ENCODE measurements at regions not wholly inside any gene's neighbourhood (a gene's known extent, or its start where the extent isn't known, plus 50 kb on each side); places are given as distances from the start of the nearest gene placed in this dataset.

DNA sequence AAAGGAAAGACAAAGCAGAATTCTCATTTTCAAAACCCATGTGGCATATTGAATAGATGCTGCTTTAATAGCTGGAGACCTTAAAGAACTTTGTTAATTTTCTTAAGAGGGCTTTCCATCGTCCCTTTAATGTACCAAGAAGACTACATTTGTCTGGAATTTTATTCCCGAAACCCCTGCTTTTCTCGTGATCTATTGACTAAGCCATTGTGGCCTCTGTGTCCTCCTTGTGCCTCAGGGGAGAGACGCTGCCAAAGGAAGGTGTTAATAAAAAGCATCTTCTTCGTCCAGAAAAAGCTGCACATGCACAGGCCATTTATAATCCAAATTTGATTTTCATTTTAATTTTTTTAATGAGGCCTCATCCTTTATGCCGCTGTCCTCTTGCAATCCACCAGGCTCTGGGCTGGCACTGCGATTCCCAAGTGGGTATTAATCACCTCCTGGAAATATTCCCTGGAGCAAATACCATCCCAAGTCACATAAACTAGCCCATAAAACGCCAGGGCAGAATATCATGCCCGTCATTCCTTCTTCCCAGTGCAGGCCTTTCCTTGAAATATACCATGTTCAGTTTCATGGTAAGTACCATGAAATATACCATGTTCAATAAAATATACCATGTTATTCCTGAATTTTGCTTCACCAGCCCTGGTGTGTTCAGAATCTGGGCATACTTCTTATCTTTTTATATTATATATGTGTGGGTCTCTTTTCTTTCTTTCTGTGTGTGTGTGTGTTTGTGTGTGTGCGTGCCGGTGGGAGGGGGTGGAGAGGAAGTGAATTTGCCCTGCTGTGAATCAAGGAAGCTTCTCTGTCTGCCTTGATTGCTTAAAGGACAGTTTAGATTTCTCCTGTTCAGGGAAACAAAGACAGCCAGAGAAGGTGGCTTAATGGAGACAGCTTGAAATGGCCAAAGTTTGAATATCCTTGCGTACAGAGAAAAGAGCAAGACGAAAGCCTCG is 147.6 kb downstream of the PHETA1 start:
- DNase-seq: no peak

DNA sequence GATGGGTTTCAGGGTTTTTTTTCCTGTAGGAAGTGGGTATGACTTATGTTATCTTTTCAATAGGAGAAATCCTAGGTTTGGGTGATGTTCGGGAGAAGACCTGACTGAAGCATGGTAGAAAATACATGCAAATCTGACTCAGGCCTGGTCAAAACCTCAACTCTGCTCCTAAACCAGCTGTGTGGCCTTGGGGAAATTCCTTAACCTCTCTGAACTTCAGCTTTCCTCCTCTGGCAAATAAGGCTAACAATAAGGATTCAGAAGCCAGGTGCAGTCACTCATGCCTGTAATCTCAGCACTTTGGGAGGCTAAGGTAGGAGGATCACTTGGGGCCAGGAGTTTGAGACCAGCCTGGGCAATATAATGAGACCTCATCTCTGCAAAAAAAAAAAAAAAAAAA is 148.5 kb downstream of the PHETA1 start:
- no peak for DNase-seq

DNA sequence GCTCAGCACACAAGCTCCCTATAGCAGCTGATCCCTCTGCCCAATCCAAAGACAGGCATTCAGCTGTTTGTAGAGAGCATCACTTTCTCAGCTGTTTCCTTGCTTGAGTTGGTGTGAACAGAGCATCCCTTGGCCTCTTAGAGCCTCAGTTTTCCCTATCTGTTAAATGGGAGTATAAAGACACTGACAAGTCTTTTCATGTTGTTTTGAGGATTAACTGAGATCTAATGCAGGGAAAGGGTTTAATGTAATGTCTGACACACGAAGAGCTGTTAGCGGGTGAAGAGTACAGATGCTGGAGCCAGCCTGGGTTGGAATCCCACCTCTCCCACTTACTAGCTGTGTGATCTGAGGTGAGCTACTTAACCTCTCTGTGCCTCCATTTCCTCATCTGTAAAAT is 149.5 kb downstream of the PHETA1 start:
- DNase-seq: no peak

DNA sequence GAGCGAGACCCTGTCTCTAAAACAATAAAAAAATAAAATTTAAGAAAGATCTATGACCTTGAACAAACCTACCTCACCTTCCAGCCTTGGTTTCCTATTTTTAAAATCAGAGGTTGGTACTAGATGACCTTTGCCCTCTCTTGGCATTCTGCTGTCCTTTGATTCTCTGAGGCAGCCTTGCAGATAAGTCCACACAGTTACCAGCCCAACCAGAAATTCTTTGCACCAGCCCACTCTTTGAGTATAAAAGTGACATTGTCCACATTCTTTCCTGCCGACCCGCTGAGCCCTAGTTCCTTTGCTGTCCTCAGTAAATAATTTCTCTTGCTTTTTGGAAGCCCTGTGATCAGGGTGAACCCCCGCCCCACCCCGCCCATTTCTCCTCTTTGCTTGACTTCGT is 150.4 kb downstream of the PHETA1 start:
- DNase-seq: no peak

DNA sequence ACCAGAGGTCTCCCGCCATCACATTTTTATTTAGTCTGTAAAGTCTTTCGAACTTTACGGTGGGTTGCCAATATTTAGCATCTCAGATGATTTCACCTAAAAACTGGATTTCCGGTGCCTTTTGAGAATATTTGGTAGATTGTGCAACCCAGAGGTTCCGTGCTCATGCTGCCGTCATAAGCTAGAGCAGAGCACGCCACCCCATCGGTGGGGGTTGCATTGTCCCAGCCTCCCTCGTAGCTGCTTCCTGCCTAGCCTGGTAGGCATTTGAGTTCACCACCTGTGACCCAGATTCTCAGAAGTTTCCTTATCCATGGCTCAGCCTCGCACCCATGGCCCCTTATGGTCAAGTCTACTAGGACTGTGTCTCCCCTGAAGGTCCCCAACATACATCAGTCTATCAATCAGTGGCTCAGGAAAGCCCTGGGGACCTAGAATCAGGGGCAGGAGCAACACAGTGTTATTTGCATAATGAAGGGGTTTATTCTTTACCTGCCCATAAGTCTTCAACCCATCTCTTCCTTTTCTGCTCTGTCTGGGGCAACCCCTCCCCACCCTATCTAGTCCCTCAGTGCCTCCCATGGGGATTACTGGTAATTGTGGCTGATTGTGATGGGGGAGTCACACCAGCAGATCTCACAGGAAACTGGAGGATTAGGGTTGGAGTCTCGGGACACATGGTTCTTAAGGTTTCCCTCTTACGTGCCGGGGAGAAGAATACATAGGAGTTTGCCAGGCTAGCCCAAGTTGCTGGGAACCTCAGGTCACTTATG is 152.3 kb downstream of the PHETA1 start:
- DNase-seq: no peak

DNA sequence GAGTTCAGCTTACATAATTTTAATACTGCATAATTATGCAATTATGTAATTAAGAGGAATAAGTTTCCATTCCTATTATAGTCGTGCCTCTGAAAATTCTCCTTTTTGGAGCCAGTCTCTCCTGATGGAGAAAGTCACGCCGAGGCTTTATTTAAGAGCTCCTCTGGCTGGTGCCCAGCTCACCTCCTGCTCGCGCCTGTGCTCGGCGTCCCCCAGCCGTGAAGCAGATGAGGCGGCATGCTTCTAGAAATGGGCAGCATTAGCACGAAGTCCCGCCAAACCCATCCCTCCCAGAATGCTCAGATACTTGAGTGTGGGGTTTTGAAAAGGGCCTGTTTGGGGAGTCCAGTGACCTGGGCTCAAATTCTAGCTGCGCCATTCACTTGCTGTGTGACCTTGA is 153.0 kb downstream of the PHETA1 start:
- DNase-seq: no peak

DNA sequence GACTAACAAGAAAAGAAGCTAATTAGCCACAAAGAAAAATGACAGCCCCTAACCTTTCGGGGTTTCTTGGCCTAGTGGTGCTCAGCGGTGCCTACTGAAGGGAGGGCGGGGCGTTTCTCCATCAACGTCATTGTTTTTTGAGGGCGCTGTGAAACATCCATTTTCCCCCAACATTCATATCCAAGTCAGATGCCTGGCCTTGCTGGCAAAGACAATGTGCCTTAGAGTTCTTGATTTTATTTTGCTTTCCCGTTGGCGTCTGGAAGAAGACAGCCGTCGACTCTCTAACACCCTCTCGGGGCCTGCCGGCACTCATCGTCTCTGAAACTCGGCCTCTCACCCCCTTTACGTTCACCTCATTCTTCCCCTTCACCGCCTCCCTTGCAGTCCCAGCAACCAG is 154.5 kb downstream of the PHETA1 start:
- DNase-seq: no peak

DNA sequence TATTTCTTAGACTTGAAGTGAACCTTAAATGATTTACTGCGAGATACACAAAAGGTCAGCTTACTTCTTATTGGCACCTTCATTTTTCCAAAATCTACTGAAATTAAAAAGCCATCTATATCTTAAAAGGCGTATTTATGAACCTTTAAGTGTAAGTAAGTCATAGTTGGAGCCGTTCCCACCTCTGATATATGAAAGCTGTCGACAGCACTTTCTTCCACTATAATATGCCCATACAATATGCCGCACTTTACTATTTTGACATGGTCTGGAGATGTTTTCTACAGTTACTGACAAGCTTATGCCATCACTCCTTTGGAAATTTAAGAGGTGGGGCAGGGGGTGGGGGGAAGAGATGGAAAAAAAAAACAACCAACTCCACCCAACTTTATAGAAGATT is 155.3 kb downstream of the PHETA1 start:
- no peak for DNase-seq

DNA sequence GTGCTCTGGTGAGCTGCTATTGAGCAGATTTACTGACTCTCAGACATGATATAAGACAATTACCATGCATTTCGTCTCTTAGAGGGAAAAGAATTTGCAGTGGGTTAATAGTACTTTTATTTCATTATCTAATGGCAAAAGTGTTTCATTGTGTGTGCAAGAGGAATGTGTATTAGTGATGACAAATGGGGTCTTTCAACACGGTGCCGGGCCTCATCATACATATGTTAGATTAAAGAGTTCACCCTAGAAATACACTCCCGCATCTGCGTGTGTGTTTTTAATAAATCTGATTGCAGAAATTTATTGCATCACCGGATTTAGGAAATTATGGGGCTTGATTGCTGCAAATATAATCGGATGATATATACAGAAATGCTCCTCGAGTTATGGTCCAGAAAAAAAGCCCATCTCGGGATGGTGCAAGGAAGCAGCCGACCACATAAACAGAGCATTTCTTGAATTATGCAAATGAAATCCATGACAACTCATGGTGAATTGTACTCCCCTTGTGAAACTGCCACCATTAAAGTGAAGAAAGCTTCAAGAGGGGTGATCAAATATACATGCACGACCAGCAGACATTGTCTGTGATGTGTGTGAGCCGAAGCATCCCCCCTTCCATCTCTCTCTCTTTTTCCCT is 156.0 kb downstream of the PHETA1 start:
- DNase-seq: no peak

DNA sequence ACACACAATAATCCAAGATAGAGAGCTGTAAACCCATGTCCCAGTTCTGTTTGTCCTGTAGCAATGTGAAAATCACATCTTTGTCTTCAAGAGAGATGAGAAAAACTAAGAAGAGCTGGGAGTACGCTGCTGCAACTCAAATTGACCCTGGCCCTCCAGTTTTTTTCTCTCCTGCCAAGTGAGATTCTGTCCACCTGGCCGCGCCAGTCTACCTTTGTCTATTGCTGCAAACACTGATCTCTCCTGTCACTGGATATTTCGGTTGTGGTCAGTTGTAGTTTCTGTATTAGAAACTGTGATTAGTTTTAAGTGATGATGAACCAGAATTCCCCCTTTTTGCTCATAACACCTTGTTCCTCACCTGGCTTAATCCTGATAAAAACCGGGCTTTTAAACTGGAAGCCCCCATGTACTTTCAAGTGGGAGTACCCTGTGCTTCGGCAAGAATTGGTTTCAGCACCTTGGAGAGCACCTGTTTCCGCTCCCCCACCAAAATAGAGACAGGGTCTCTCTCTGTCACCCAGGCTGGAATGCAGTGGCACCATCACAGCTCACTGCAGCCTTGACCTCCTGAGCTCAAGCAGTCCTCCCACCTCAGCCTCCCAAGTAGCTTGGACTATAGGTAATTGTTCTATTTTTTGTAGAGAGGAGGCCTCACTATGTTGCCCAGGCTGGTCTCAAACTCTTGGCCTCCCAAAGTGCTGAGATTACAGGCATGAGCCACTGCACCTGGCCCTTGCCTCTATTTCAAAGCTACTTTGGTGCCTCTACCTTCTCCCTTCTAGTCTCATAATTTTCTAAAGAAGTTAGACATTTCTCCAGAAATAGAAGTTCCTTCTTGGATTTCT is 156.8 kb downstream of the PHETA1 start:
- DNase-seq: no peak

DNA sequence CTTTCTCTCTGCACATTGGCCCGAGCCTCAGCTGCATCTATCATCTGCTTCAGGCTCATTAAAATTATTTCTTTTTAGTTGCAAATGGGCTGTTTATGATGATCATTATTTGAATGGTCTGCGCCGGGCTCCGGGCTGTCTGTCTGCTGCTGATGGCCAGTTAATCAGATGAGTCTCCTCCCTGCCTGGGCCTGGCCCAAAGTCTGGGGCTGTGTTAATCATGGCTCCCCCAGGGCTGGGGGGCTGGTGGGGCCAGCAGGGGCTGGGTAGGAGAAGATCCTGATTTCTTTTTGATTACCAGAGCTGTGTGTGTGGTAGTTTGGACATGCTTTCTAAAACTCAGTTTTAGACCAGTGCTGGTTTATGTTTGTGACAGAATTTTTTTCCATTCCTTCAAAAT is 159.1 kb downstream of the PHETA1 start:
- DNase-seq: no peak

DNA sequence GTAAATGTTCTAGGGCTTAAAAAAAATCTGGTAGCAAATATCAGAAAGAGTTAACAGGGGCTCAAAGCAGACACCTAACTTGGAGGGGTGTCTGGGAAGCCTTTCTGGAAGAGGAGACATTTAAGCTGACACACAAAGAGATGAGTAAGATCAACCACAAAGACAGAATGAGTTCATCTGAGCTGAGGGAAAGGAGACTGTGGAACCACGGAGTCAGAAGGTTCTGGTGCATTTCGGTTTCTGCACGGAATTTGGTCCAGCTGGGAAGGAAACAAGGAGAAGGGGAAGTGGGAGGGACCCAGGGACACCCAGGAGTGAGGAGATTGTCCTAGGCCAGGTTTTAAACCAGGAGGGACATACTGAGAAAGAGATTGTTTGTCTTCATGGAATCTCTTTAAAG is 161.1 kb downstream of the PHETA1 start:
- no peak for DNase-seq

DNA sequence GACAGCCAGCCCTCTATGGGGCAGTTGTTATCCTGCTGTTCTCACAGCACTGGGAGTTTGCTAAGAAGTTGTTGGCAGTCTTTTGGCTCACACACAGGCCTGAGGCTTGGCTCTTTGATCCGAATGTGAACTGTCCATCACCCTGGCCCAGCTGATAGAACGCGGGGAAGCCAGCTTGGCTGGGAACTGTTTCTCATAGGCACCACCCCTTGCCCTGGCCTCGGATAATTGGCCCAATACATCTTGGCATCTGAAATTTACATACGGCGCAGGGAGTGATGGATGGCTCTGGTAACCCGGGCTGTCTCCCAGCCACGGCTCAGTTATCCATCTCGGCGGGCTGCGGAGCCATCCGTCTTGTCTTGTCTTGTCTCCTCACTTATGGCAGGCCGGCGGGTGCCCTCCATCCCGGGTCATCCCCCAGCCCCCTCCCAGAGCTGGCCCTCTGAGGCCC is 164.1 kb downstream of the PHETA1 start:
- no peak for DNase-seq

DNA sequence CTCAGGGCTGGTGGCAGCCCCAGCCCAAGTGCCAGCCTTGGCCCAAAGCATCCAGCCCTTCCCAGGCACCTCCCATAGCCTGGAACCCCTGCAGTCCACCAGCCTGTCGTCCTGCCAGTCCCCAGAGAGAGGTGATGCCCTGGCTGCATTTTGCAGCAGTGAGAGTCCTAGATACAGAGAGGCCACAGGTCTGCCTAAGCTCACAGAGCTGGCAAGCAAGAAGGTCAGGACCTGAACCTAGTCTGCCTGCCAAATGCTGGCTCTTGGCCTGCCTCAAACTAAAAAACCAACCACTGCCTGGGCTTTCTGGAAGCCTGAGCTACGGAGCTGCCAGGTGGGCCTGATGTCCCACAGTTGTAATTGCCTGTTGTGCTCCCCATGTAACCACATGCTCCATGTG is 164.9 kb downstream of the PHETA1 start:
- DNase-seq: no peak

DNA sequence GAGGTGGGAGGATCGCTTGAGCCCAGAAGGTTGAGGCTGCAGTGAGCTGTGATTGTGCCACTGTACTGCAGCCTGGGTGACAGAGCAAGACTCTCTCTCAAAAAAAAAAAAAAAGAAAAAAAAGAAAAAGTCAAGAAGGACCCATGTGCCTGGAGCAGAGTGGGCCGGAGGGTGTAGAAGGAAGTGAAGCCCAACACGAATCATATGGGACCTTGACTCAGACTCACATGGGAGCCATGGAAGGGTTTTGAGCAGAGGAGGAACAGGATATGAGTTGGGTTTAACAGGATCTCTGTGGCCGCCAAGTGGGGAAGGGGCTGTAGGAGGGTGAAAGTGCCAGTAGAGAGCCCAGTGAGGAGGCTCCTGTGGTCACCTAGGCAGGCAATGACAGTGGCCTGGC is 165.4 kb downstream of the PHETA1 start:
- DNase-seq: no peak

DNA sequence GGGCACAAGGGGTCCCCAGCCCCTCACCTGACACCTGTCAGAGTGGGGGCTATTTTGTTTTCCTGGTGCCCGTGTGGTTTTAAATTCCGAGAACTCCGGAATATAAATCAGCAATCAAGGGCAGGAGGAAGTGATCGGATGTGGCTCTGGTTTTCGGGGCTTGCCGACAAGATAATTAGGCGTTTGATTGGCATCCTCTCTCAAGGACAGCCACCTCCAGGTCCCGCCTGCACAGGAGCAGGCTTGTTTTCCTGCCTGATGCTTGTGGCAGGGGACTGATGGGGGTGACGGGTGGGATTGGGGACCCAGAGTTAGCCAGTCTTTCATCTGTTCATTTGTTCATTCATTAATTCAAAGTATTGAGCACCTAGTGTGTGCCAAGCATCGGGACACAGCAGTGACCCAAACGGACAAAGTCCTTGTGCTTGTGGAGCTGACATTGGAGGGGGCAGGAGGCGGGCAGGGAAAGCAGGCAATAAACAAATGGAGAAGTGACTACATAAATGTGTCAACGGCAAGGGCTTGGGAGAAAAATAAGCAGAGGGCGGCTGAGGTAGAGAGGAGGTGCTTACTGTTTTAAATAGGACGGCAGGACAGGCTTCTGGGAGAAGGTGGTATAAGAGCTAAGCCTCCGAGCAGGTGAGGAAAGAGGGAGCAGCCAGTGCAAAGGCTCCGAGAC is 166.5 kb downstream of the PHETA1 start:
- no peak for DNase-seq

DNA sequence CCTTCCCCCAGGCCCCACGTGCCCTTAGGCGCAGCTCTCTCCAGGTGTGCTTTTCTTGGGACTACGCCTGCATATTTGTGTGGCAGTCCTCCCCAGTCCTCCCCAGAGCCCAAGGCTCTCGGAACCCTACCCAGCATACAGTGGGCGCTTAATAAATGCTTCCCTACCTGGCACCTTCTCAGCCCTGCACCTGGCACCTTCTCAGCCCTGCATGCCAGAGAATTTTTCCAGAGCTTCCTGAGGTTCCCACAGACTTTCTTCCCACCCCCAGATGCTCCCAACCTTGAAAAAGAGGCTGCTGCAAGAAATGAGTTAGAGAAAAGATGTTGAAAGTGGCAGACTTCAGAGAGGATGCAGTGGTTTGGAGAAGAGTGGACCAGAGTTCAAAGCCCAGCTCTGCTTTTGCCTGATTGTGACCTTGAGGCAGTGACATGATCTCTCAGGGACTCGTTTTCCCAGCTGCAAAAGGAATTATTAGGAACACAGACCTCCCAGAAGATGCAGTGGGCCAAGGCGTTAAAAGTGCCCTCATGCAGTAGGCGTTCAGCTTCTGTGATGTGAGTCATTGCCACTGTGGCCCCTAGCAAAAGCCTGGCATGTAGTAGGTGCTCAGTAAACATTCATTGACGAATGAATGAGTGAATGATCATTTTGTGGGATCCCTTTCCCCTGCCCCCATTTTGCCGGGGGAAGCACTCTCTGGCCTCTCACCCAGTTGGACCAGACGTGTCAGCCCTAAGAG is 167.2 kb downstream of the PHETA1 start:
- DNase-seq: no peak

DNA sequence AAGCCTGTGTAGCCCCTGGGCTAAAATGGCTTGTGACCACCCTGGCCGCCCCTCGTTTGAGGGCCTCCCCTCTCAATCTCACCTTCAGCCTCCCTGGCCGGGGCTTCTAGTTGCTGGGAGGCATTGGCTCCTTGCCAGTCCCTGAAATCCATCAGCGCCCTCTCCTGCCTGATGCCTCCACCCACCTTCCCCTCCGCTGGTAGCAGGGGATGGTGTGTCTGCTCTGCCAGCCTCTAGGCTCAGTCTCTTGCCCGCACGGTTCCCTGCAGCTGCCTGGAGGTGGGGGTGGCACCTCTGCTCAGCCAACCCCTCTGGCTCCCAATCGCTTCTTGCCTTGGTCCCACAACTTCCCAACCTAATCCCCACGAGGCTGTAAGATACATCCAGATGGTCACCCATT is 167.9 kb downstream of the PHETA1 start:
- no peak for DNase-seq

DNA sequence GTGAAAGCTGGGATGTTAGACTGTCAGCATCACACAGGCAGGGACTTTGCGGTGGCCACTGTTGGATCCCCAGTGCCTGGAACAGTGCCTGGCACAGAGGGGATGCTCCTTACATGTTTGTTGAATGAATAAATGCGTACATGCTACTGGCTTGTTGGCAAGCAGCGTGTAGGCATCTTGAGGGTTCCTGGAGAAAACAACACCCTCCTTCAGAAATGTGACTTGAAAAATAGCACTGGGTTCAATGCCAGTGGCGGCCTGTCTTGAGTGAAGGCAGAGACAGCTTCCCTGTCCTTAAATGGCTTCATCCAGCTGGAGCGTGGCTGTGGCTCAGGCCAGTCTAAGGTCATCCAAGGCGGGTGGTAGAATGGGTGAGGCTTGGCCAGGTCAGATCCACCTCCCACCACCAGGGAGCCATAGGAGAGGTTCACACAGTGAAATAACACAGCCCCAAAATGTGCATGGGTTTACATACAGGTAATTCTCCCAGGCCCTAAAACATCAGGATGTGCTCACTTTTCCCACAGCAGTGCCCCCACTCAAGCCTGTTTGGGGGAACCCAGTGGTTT is 171.4 kb downstream of the PHETA1 start:
- no peak for DNase-seq

DNA sequence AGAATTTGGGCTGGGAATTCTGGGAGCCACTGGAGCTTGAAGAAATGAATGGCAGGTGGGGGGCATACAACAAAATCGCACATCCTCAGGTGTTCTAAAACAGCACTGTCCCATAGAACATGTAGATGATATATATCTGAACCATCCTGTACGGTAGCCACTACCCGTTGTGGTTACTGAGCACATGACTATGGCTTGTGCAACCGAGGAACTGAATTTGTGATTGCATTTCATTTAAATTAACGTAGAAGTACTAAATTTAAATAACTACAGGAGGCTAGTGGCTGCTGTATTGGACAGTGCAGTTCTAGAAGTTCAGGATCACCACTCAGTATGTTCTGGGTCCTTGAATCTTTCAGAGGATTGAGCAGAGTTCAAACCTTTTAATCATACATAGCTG is 172.4 kb downstream of the PHETA1 start:
- no peak for DNase-seq

DNA sequence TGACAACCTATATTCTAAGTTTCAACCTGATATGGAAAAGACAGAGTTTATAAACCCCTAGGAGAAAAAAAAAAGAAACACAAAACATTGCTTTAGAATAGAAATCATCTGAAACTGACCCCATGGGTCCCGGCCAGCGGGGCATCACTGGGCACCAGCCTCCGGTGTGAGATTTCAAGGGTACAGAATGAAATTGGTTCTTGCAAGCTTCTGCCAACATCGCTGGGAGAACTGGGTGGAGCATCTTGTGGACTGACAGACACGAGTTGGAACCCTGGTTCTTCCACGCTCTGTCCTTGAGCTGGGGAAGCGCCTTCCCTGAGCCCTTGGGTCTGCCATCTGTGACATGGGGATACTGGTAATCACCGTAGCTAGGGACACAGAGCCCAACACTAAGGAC is 173.6 kb downstream of the PHETA1 start:
- no peak for DNase-seq

Measured in hindlimb muscle (tissue), 1 donor.